GM19351 (cell line): ENCODE measurements at regions not wholly inside any gene's neighbourhood (a gene's known extent, or its start where the extent isn't known, plus 50 kb on each side); places are given as distances from the start of the nearest gene placed in this dataset.
"Not testable (repeated sequence)": the region's sequence is repeated elsewhere in the genome, so short reads cannot be mapped to it uniquely, and the experiment has no call there.

ENCODE experiments used
- ATAC-seq: cut with Tn5 transposase; IDR thresholded peaks from one replicate; pipeline ENCODE4 v1.9.1; 2021; ENCODE audit warnings: mild to moderate bottlenecking, moderate library complexity; ENCODE audit not compliant: unreplicated experiment

DNA sequence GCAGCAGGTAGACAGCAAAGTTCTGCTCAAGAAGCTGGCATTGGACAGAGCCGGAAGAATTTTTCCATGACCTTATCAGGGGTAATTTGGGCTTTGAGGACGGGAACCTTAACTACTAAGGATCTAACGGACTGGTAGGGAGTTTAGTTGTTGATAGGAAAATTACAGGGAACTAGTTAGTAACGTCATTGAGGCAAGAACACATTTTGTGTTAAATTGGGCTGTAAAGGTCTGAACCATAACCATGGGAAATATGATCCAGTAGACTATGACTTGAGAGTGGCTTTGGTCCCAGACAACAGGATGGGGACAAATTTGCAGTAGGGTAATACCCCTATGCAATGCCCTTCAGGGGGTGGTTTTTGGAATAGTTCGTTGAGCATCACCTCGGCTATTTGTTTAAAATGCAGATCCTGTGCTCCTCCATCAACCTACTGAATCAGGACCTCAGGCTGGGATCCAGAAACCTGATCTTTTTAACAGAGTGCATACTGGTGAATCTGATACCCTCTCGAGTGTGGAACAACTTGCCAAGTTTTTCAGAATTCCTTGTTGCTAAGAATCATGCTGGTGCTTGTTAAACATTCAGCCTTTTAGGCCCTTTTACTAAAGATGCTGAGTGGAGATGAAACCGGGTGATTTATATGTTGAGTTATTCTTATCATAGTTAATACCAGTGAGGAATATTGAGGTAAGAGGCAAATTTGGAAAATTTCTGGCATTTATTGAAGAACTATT, 255.1 kb downstream of the MAP2K6 start:
- no peak for ATAC-seq

- ATAC-seq: no peak
Observed at GRCh38 chr17:69672924-69673323, 258.4 kb downstream of the MAP2K6 start.

GRCh38 chr17:69677130-69677529, 262.6 kb downstream of the MAP2K6 start:
- ATAC-seq: no peak

DNA sequence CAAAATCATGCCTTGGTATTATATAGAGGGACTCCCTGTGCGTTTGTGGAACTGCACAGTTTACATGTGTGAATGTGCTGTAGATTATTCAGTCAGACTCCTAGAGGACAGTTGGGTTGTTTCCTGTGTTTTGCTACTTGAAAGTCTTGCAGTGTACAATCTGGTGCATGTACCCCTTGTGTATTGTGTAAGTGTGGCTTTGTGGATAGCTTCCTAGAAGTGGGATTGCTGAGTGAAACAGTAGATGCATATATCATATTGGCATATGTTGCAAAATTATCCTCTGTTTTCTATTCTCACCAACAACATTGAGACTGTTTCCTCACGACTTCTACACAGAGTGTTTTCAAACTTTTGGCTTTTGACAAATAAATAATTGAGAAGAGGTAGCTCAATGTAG, 263.7 kb downstream of the MAP2K6 start:
- no peak for ATAC-seq

- no peak for ATAC-seq
Observed at GRCh38 chr17:69679829-69680228, 265.3 kb downstream of the MAP2K6 start.

DNA sequence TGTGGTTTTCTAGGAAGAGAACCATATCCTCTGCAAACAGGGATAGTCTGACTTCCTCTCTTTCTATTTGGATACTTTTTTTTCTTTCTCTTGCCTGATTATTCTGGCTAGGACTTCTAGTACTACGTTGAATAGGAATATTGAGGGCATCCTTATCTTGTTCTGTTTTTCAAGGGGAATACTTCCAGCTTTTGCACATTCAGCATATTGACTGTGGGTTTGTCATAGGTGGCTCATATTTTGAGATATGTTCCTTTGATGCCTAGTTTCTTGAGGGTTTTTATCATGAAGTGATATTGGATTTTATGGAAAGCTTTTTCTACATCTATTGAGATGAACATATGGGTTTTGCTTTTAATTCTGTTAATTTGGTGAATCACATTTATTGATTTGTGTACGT, 269.8 kb downstream of the MAP2K6 start:
- no peak for ATAC-seq

DNA sequence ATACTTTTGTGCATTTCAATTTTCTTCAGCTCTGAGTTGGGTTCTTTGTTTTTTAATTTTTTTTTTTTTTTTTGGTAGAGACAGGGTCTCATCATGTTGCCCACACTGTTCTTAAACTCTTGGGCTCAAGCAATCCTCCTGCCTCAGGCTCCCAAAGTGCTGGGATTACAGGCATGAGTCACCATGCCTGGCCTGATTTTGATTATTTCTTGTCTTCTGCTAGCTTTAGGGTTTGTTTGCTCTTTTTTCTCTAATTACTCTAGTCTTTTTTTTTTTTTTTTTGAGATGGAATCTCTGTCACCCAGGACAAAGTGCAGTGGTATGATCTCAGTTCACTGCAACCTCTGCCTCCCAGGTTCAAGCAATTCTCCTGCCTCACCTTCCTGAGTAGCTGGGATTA, 270.7 kb downstream of the MAP2K6 start:
- ATAC-seq: not testable (repeated sequence)

- ATAC-seq: no peak
Observed at GRCh38 chr17:69690531-69690930, 276.0 kb downstream of the MAP2K6 start.

- ATAC-seq: no peak
Observed at GRCh38 chr17:69692171-69692570, 277.7 kb downstream of the MAP2K6 start.

GRCh38 chr17:69695646-69696045, 281.1 kb downstream of the MAP2K6 start:
- no peak for ATAC-seq

DNA sequence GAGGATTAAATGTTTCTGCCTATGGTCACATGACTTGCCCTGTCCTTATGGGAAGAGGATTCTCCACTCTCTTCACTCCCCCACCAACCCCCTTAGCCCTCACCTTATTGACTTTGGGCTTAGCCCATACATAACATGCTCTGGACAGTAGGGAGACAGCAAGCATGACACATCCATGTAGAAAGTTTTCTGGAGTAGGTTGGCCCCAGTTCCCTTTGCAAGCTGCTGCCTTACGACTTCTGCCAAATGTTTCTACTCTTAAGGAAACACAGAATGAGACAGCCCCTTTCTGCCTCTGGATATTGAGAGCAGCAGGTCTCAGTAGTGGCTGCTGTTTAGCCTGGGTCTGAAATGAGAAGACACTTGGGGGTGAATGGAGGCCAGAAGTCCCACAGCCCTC, 282.2 kb downstream of the MAP2K6 start:
- no peak for ATAC-seq

DNA sequence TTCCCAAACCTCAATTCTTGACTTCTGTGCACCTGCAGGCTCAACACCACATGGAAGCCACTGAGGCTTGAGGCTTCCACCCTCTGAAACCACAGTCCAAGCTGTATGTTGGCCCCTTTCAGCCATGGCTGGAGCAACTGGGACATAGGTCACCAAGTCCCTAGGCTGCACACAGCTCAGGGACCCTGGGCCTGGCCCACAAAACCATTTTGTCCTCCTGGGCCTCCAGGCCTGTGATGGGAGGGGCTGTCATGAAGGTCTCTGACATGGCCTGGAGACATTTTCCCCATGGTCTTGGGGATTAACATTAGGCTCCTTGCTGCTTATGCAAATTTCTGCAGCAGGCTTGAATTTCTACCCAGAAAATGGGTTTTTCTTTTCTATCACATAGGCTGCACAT, 283.9 kb downstream of the MAP2K6 start:
- not testable (repeated sequence) for ATAC-seq

DNA sequence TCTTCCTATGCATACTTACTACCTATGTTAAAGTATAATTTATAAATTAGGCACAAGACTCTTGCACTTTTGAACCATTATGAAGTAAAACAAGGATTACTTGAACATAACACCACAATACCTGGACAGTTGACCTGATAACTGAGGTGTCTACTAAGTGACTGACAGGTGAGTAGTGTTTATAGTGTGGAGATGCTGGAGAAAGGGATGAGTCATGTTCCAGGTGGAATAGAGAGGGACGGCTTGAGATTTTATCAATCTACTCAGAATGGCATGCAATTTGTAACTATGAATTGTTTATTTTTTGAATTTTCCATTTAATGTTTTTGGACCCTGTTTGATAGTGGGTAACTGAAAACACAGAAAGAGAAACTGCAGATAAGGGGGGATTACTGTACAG, 287.6 kb downstream of the MAP2K6 start:
- ATAC-seq: no peak

- no peak for ATAC-seq
Observed at GRCh38 chr17:69703751-69704150, 289.3 kb downstream of the MAP2K6 start.

- ATAC-seq: no peak
Observed at GRCh38 chr17:69704935-69705334, 290.4 kb downstream of the MAP2K6 start.

- no peak for ATAC-seq
Observed at GRCh38 chr17:69706127-69706526, 291.6 kb downstream of the MAP2K6 start.

DNA sequence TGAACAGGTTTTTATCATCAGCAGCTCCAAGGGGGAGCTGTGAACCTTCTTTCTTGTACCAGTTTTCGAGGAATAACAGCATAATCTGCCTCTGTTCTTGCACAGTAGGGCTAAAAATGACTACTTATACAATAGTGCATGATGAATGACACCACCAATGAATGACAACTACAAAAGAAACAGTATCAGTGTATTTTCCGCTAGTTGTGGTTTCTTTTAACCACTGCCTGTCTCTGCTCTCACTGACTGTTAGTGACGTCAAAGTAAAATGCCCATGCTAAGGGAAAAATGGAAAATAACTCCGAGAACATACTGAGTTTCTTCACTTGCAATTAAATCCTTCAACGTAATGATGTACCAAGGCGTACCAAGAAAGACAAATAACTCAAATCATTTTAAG, 294.9 kb downstream of the MAP2K6 start:
- ATAC-seq: no peak

GRCh38 chr17:69710926-69711325, 296.4 kb downstream of the MAP2K6 start:
- ATAC-seq: no peak

GRCh38 chr17:69711541-69711940, 297.0 kb downstream of the MAP2K6 start:
- ATAC-seq: no peak

DNA sequence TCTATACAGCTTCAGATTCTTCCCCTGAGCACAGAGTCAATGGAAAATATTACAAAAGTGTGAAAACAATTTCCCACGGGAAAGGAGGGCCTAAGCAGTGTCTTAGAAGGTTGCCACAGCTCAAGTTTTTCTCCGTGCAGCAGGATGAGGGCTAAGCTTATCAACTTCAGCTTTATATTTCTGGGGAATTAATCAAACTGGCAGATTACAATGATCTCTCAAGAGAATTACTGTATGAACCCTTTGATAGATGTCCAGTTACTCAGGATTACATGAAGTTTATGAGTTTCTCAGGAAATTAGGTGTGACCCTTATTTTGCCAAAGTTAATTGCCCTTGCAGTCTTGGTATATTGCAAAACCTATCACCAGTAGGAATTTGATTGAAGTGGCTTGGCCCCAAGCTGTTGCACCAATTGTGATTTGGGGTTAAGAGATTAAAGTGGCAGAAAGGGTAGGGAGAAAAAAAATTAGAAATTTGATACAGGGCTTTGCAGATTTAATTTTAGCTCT, 298.4 kb downstream of the MAP2K6 start:
- ATAC-seq: no peak

GRCh38 chr17:69713815-69714214, 299.3 kb downstream of the MAP2K6 start:
- no peak for ATAC-seq

DNA sequence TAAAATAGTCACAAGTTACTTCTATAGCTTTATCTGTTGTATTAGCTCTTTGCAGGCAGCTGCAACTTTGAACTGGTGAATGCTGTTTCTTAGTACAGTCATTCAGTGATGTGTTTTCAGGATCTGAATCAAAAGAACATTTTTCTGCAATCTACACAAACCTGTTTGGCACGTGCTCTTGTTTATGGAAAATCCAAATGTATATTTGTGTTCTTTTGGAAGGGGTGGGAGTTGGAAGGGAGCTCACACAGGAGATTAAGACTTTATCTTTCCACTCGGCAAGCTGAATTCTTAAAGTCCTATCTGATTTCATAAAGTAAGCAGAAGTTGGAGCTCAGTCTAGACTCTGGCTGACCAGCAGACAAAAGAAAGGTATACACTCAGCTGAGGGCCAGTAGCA, 300.2 kb downstream of the MAP2K6 start:
- ATAC-seq: no peak

GRCh38 chr17:69715656-69716055, 301.2 kb downstream of the MAP2K6 start:
- ATAC-seq: no peak
